Glutamatergic neuron (in vitro differentiated cells): ENCODE measurements at regions not wholly inside any gene's neighbourhood (a gene's known extent, or its start where the extent isn't known, plus 50 kb on each side); places are given as distances from the start of the nearest gene placed in this dataset.

Experiments
- DNase-seq: peaks from one replicate; pipeline ENCODE4 v3.0.0; 2022
- H3K27ac Mint-ChIP-seq: one replicate; pipeline ENCODE4 v1.8.0; 2020; ENCODE audit warnings: mild to moderate bottlenecking, mixed read lengths, inconsistent platforms; ENCODE audit not compliant: unreplicated experiment
- H3K27me3 Mint-ChIP-seq: one replicate; pipeline ENCODE4 v1.8.0; 2020; ENCODE audit warnings: mild to moderate bottlenecking, moderate library complexity, mixed read lengths, inconsistent platforms; ENCODE audit not compliant: unreplicated experiment
- H3K36me3 Mint-ChIP-seq: one replicate; pipeline ENCODE4 v1.8.0; 2020; ENCODE audit warnings: mild to moderate bottlenecking, mixed read lengths, inconsistent platforms; ENCODE audit not compliant: unreplicated experiment
- H3K4me1 Mint-ChIP-seq: one replicate; pipeline ENCODE4 v1.8.0; 2020; ENCODE audit warnings: mild to moderate bottlenecking, low read depth, mixed read lengths, inconsistent platforms; ENCODE audit not compliant: unreplicated experiment
- H3K4me3 Mint-ChIP-seq: one replicate; pipeline ENCODE4 v1.8.0; 2020; ENCODE audit warnings: mild to moderate bottlenecking, mixed read lengths, inconsistent platforms; ENCODE audit not compliant: unreplicated experiment
- H3K9me3 Mint-ChIP-seq: one replicate; pipeline ENCODE4 v1.8.0; 2020; ENCODE audit warnings: mild to moderate bottlenecking, moderate library complexity, mixed read lengths, inconsistent platforms; ENCODE audit not compliant: unreplicated experiment
- CTCF ChIP-seq: fragments of 200-600 bp; sonication (generic); IDR thresholded peaks from one replicate; pipeline ENCODE4 v1.5.0; 2021; ENCODE audit not compliant: partially characterized antibody, unreplicated experiment

DNA sequence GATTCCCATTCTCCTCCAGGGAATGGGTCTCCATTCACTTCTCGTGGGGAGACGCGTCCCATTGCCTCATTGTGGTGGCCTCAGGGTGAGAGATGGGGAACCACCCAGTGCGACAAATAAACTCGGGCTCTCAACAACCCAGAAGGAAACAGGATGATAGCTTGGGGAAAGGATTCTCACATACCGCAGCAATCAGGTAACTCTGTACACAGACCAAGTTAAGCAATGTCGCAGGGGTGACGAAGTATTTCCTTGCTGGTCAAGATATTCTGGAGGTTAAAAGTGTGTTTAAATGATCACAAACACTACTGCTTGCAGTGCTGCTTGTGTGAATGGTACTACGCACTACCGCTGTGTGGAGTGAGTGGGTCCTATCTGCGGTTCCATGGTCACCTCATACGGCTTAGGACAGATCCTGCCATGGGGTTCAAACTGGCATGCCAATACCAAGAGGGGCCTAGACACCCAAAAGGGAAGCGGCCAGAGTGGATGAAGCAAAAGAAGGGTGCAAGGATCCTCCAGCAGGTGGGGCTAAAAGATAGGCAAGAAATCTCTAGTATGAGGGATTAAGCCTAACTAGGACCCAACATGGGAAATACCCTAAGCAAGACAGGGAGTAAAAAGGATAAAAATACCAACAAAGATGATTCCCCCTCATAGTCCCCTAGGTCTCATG is 143.8 kb upstream of the TMEM106B start:
- DNase-seq, result peak; percentile 63
- Mint-ChIP-seq H3K36me3 (no peaks in the 10 kb centered on the region), H3K9me3 (no peaks in the 10 kb centered on the region), H3K4me1 (peaks cover 4% of the 10 kb centered on the region), H3K27me3 (peaks cover 2% of the 10 kb centered on the region), H3K27ac (no peak overlapping the region), H3K4me3 (no peak overlapping the region)
- TF ChIP-seq CTCF, result peak; percentile 69

- peaks cover 4% of the 10 kb centered on the region for H3K4me1 Mint-ChIP-seq
- H3K27me3 Mint-ChIP-seq, result peaks cover 2% of the 10 kb centered on the region
- no peak for TF ChIP-seq CTCF
- H3K4me3 Mint-ChIP-seq, result no peak overlapping the region
- H3K27ac Mint-ChIP-seq, result no peak overlapping the region
- DNase-seq, result no peak
- H3K9me3 Mint-ChIP-seq, result no peaks in the 10 kb centered on the region
- peaks cover 2% of the 10 kb centered on the region for H3K36me3 Mint-ChIP-seq
These were observed 141.3 kb upstream of the TMEM106B start for GRCh38 chr7:12069757-12070156.

GRCh38 chr7:12074889-12075288 is 136.2 kb upstream of the TMEM106B start:
- Mint-ChIP-seq H3K4me3 (no peak overlapping the region), H3K27ac (no peak overlapping the region), H3K9me3 (no peaks in the 10 kb centered on the region), H3K36me3 (peaks cover 14% of the 10 kb centered on the region), H3K27me3 (no peaks in the 10 kb centered on the region), H3K4me1 (no peaks in the 10 kb centered on the region)
- no peak for TF ChIP-seq CTCF
- no peak for DNase-seq

- H3K27ac Mint-ChIP-seq, result no peak overlapping the region
- TF ChIP-seq CTCF, result no peak
- H3K27me3 Mint-ChIP-seq, result no peaks in the 10 kb centered on the region
- H3K4me1 Mint-ChIP-seq, result no peaks in the 10 kb centered on the region
- H3K36me3 Mint-ChIP-seq, result peaks cover 10% of the 10 kb centered on the region
- no peak for DNase-seq
- no peaks in the 10 kb centered on the region for H3K9me3 Mint-ChIP-seq
- H3K4me3 Mint-ChIP-seq, result no peak overlapping the region
These were observed 131.1 kb upstream of the TMEM106B start for GRCh38 chr7:12080006-12080405.

- Mint-ChIP-seq H3K9me3 (peaks cover 2% of the 10 kb centered on the region), H3K27ac (no peak overlapping the region), H3K27me3 (peaks cover 2% of the 10 kb centered on the region), H3K4me1 (peaks cover under 1% of the 10 kb centered on the region), H3K36me3 (peaks cover 11% of the 10 kb centered on the region), H3K4me3 (no peak overlapping the region)
- TF ChIP-seq CTCF, result no peak
- no peak for DNase-seq
These were observed 125.6 kb upstream of the TMEM106B start for GRCh38 chr7:12085516-12085915.
